NCI-H146 treated with DMSO at 0.1 percent for 48 hours (cell line): ENCODE measurements at regions not wholly inside any gene's neighbourhood (a gene's known extent, or its start where the extent isn't known, plus 50 kb on each side); places are given as distances from the start of the nearest gene placed in this dataset.
"Not testable (repeated sequence)": the region's sequence is repeated elsewhere in the genome, so short reads cannot be mapped to it uniquely, and the experiment has no call there.

Source experiments
- DNase-seq: peaks from one replicate; lab custom pipeline; 2025; ENCODE audit not compliant: unreplicated experiment; lab: John Stamatoyannopoulos, UW

DNA sequence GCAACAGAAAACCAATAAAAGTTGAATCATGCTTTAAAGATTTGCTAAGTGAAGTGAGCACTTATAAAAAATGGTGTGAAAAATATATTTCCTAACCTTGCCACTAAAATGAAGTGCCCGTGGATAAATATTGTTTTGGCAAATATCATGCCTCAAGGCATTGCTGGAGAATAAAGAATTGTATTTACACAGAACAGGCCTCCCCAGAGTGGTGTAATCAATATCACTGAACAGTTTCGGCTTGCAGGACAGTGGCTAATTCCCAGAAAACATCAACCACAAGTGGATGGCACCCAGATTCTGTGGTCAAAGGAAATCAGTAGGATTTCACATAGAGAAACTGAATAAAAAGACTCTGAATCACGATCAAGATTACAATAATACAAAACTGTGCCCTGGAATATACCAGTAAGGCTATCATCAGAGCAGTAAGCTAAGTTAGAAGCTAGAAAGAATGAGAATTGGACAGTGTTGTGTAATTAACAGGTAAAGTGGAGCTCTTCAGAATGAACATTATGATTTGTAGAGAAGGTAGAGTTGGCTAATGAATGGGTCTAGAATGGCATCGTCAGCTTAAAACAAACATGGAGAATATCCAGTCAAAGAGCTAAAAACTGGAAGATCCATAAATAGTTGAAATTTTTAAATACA is 1026.9 kb upstream of the ADGRB3 start:
- peak; percentile 2 for DNase-seq

DNA sequence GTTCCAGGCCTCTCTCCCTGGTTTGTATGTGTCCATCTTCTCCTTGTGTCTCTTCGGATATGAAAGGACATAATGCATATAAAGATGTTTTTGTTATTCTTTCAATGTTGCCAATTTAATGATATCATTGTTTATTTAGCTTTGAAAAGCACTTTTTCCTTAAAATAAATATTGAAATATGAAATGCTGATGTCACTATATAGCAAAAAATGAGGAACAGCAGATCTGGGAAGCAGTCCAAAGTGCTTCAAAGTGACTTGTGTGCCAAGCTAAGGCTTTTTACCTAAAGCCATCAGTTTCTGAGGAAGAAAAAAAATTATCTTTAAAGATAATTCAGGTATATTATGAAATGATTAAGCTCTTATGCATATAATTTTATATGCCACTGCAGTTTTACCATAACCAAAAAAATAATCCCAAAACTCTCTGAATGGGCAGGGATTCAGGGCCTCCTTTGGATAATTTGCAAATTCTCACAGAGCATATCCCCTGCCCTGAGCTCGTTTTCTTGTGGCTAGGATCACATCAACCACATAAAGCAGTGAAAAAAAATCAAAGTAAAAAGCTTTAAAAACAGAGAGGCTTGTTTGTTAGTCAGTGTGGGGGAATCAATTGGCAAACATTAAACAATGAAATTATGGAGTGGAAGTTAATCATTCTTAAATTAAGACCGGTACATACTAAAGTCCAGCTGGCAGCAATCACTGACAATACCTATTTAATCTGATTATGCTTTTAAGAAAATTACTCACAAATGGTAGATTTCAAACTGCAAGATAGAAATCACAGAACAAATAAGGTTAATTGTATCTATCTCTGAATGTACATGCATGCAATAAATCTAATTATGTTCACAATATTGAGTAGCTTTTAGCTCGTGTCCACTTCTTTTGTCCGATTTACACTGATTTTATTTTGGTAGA is 1027.9 kb upstream of the ADGRB3 start:
- DNase-seq, result peak; percentile 9

DNA sequence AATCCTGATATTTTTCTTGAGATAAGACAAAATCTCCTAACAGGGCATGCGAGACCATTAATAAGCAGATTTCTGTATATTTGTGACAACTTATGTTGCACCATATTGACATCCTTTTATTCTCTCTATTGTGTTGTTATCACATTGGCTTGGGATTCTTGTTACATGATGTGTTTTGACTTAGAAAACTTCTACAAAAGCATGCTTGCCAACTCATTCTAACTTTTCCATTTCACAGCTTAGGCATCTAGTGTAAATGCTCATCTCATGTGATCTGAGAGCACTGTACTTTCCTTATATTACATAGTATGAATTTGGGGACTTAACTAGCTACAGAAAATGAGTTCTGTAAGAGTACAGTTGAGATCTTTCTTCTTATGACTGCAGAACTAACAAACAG is 1040.7 kb upstream of the ADGRB3 start:
- DNase-seq, result no peak

DNA sequence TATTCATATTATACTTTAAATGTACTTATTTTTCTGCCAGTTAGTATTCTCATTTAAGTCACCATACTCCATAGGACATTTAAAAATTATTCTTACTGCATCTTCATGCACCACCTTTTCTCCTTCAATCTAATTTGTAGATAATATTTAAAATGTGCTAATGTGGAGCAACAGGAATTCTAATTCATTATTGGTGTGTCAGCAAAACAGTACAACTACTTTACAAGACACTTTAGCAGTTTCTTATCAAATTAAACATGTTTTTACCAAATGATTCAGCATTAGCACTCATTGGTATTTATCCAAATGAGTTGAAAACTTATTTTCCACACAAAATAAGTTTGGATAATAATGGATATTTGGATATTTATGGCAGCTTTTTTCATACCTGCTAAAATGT is 1041.8 kb upstream of the ADGRB3 start:
- DNase-seq, result no peak

DNA sequence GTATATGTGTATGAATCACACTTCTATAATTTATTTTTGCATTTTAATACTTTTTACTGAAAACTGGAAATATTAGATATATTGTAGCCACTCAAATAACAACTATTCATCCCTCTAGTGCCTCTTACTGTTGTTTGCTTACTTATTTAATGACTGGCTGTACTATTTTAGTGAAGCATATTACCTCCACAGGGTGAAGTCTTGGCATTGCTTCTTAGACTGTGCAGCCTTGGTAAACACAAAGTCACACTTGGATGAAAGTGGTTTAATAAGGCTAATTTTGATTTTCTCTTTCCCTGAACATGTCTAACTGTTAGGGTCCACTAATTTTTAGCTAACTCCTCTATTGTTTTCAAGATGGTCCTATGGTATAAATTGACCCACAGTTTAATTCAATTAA is 1043.2 kb upstream of the ADGRB3 start:
- no peak for DNase-seq

DNA sequence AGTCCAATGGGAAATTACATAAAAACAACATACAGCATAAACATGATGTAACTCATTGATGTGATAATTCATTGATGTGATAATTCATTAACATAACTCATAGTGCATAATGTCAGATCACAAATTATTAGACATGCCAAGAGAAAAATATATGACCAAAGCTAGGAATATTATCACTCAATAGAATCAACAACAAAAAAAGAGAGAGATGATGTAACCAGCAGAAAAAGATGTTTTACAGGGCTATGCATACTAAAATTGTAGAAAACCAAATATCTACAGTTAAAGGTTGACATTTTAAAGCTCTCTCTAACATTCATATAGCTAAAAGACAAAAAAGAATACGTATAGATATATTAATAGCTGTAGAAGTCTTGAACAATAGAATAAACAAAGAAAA is 1067.2 kb upstream of the ADGRB3 start:
- DNase-seq, result no peak

DNA sequence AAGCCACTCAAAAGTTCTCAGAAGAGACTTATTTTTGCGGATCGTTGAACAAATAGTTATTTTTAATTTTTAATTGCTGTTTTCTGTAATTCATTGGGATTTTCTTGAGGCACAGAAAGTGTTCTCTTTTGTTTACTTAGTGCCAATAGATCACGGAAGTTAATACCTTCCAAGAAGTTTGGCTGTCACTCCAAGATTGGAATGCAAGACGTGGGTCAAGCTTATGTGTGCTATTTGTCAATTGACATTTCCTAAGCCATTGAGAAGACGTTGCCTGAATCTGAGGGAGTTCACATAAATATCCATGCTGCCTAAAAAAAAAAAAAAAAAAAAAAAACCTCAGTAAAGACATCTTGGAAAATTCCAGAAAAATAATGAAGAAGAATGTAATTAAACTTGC is 1071.4 kb upstream of the ADGRB3 start:
- no peak for DNase-seq

DNA sequence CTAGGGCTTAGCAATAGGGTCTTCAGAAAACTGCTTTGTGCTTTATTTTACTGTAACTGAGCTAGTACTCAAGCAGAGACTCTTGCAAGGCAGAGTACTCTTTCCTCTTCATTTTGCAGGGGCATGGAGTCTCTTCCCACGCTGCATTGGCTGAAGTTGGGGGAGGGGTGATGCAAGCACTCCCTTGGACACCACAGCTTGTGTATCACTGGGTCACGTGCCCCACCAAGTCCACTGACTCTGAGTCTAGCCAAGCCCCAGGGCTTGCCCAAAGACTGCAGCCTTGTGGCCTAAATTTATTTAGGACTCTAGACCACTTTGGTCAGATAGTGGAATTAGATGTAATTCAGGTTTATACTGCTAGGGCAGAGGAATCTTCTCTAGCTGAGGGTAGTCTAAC is 1075.0 kb upstream of the ADGRB3 start:
- no peak for DNase-seq

DNA sequence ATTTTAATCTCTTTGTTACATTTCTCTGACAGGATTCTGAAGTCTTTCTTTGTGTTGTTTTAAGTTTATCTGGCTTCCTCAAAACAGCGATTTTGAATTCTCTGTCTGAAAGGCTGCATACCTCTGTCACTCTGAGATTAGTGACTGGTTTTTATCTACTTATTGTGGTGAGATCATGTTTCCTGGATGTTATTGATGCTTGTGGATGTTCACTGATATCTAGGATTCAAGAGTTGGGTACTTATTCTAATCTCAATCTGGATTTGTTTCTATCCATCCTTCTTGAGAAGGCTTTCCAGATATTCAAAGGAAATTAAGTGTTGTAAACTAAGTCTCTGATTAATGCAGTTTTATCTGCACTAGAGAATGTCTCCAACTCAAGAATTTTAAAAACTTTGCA is 1076.1 kb upstream of the ADGRB3 start:
- DNase-seq, result no peak

DNA sequence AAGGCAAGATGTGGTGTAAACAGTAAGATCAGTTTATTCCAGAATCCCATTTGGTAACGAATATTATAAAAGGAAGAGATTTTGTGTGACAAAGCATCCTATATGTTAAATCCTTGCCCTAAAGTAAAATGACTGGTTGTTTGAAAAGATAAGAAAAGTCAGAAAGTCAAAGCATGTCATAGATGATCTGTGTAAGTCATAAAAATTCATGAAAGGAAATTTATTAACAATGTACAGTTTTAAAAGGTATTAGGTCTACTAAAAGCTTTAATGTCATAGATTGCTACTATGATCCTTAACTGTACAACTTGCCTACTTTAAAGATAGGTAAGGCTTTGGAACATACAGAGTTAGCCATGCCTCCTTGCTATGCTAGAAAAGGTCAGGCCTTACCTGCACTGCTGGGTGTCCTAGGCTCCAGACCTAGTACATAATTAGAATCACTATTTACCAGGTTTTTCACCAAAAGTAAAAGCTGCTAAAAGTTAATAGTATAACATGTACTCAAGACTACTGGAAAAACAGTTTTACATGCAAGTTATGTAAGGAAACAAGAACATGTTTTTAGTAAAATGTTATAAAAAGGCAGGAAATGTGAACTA is 1090.1 kb upstream of the ADGRB3 start:
- no peak for DNase-seq

DNA sequence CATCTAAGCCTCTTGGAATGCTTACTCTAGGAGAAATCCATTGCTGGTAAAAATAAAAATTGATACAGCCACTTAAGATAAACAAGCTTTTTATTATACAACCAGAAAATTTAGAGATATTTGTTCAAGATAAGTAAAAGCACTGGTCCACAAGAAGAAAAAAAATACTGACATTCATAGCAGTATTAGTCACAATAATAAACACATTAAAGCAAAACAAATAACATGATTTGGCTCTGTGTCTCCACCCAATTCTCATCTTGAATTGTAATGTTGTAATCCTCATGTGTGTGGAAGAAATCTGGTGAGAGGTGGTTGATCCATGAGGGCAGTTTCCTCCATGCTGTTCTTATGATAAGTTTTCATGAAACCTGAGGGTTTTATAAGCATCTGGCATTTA is 1093.5 kb upstream of the ADGRB3 start:
- no peak for DNase-seq

DNA sequence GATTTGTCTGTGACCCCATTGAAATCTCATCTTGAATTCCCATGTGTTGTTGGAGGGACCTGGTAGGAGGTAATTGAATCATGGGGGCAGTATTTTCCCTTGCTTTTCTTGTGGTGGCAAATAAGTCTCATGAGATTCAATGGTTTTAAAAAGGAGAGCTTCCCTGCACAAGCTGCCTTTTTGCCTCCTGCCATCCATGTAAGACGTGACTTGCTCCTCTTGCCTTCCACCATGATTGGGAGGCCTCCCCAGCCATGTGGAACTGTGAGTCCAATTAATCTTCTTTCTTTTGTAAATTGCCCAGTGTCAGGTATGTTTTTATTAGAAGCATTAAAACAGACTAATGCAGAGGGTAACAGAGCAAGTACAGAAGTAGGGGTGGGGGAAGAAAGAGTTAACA is 1097.0 kb upstream of the ADGRB3 start:
- no peak for DNase-seq

DNA sequence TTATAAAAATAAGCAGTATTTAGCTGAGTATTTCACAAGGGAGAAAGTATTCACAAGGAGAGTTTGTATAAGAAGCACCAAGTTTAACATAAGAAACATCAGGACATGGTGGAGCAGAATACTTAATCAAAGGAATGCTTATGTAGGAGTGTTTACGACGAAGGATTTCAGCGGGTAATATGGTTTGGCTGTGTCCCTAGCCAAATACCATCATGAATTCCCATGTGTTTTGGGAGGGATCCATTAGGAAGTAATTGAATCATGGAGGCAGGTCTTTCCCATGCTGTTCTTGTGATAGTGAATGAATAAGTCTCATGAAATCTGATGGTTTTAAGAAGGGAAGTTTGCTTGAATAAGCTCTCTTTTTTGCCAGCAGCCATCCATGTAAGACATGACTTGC is 1099.1 kb upstream of the ADGRB3 start:
- no peak for DNase-seq

DNA sequence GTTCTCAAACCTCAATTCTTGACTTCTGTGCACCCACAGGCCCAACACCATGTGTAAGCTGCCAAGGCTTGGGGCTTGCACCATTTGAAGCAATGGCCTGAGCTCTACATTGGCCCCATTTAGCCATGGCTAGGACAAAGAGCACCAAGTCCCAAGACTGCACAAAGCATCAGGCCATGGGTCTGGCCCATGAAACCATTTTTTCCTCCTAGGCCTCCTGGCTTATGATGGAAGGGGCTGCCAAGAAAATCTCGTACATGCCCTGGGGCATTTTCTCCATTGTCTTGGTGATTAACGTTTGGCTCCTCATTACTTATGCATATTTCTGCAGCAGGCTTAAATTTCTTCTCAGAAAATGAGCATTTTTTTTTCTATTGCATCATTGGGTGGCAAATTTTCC is 1128.7 kb upstream of the ADGRB3 start:
- no peak for DNase-seq

DNA sequence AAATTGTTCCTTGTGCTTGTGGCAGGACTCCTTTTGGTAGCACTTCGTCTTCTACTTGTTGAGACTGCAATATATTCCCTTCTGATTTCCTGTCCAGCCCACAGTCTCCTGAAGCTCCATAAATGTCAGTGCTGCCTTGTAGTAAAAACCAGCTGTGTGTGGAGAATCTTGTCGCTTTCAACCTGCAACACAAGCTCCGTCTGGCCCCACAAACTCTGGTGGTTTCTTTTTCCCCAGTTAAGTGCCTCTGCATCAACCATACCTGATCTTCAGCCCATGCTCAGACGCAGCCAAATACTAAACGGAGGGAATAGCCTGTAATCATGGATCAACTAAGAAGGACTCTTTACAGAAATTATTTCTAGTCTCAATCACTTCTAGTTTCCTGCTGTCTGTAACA is 1133.3 kb upstream of the ADGRB3 start:
- no peak for DNase-seq

DNA sequence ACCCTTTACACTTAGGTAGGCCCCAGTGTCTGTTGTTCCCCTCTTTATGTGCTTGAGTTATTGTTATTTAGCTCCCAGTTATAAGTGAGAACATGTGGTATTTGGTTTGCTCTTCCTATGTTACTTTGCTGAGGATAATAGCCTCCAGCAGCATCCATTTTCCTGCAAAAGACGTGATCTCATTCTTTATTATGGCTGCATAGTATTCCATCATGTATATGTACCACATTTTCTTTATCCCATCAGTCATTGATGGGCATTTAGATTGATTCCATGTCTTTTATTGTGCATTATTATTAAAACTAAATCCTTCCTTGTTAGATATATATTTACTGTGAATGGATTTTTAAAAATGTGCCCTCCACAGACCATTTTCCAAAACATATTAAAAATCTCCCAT is 1137.3 kb upstream of the ADGRB3 start:
- no peak for DNase-seq

DNA sequence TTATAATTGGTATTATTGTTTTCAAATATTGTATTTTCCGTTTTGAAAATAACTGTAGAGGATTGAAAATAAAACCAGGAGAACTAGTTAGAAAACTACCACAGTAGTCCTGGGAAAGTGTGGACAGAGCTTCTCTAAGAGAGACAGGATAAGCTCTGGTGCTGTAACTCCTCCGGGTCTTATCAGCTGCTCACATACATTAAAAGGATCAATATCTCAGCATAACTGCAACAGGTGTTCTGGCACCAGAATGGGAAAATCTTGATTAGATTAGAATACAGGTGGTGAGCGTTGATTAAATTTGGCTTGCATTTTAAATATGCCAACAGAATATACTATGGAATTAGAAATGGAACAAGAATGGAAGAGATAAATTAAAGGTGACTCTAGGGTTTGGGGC is 1138.9 kb upstream of the ADGRB3 start:
- no peak for DNase-seq

DNA sequence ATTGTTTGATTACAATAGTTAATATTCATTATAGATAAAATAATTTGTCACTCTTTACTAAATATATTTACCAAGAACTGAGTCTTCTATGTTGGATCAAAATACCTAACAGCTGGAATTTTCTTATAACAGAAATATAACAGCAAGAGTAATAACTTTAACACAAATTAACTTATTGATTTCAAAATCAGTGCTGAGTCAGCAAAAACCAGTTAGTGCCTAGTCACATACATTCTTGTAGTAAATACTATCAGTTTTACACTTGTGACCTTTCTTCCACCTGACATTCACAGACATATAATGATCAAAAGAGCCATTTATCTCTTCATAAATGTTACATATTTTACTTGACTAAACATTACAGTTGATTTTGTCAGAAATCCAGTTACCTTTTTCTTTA is 1141.4 kb upstream of the ADGRB3 start:
- no peak for DNase-seq

DNA sequence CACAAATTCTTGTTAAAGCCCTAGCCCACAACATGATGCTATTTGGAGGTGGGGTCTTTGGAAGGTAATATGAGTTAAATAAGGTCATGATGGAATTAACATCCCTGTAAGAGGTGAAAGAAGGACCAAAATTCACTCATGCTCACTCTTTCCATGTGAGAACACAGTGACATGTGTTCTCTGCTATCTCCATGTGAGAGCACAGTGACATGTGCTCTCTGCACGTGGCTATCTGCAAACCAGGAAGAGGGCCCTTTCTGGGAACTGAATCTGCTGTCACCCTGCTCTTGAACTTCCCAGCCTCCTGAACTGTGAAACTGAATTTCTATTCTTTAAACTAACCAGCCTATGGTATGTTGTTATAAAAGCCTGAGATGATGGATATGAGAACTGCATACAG is 1159.4 kb upstream of the ADGRB3 start:
- no peak for DNase-seq

DNA sequence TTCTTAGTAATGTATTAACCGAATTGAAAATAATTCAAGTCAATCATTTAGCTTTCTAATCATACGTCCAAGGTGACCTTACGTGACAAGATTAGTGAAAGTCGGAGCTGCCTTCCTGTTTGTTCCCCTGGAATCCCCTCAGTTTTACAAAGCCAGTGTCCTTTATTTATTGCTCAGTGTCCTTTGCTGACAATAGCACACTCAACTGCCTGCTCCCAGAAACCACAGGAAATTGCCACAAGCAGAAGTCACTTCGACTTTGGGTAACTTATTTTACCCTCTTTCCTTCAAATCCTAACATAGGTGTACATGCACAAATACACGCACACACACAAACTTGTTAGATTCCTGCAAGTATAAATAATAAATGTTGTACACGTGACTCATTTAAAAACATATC is 1167.7 kb upstream of the ADGRB3 start:
- DNase-seq, result no peak

DNA sequence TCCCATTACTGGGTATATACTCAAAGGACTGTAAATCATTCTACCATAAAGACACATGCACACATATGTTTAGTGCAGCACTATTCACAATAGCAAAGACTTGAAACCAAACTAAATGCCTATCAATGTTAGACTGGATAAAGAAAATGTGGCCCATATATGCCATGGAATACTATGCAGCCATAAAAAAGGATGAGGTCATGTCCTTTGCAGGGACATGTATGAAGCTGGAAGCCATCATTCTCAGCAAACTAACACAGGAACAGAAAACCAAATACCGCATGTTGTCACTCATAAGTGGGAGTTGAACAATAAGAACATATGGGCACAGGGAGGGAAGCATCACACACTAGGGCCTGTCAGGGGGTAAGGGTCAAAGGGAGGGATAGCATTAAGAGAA is 1172.4 kb upstream of the ADGRB3 start:
- not testable (repeated sequence) for DNase-seq

DNA sequence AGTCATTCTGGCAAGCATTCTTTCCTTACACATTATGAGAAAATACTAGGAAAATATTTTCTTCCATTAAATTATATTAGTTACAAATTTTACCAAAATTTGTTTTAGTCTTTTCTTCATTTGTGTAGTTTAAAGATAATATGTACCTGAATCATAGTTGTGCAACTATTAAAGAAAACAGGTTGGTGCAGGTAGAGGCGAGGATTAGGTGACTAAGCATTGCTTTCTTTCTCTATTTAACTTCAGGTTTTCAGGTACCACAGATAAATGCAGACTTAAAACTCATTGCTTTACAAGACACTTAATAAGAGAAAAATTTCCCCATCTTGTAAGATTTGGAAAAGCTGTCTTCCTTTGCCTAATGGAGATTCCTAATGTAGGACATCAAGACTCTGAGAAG is 1175.5 kb upstream of the ADGRB3 start:
- no peak for DNase-seq
